Astrocyte of the cerebellum (primary cell): ENCODE measurements at regions not wholly inside any gene's neighbourhood (a gene's known extent, or its start where the extent isn't known, plus 50 kb on each side); places are given as distances from the start of the nearest gene placed in this dataset.
A peak's percentile ranks its signal among the peaks of the same experiment; 100 is the strongest.
"Not testable (repeated sequence)": the region's sequence is repeated elsewhere in the genome, so short reads cannot be mapped to it uniquely, and the experiment has no call there.

ENCODE experiments used
- DNase-seq: peaks from one replicate; pipeline ENCODE4 v3.0.0-alpha.2; 2011; ENCODE audit warnings: low read depth
- H3K4me3 ChIP-seq: 2 replicates; pipeline ENCODE4 v1.5.1; 2011; ENCODE audit warnings: mild to moderate bottlenecking, low read depth, low read length, moderate library complexity
- in situ Hi-C: cut with HindIII; loops from 2 replicates; pipeline ENCODE4 v1.10.0; 2017; ENCODE audit warnings: low sequenced_read_pairs
- TF ChIP-seq, protein P1 (sequence below): IDR thresholded peaks from 2 replicates; pipeline ENCODE4 v1.5.1; 2012; ENCODE audit warnings: low read length, low read depth, moderate library complexity, mild to moderate bottlenecking; ENCODE audit errors: missing control alignments

GRCh38 chr15:96160269-96160668 lies 170.2 kb upstream of the NR2F2 start:
- H3K4me3 ChIP-seq: no peak overlapping the region
- TF ChIP-seq, protein P1, sequence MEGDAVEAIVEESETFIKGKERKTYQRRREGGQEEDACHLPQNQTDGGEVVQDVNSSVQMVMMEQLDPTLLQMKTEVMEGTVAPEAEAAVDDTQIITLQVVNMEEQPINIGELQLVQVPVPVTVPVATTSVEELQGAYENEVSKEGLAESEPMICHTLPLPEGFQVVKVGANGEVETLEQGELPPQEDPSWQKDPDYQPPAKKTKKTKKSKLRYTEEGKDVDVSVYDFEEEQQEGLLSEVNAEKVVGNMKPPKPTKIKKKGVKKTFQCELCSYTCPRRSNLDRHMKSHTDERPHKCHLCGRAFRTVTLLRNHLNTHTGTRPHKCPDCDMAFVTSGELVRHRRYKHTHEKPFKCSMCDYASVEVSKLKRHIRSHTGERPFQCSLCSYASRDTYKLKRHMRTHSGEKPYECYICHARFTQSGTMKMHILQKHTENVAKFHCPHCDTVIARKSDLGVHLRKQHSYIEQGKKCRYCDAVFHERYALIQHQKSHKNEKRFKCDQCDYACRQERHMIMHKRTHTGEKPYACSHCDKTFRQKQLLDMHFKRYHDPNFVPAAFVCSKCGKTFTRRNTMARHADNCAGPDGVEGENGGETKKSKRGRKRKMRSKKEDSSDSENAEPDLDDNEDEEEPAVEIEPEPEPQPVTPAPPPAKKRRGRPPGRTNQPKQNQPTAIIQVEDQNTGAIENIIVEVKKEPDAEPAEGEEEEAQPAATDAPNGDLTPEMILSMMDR: no peak
- in situ Hi-C loops: no loop called here
- DNase-seq: peak; percentile 39

GRCh38 chr15:96160800-96161199 lies 169.7 kb upstream of the NR2F2 start:
- H3K4me3 ChIP-seq: no peak overlapping the region
- in situ Hi-C loops: no loop called here
- DNase-seq: no peak
- TF ChIP-seq, protein P1: no peak

GRCh38 chr15:96162322-96162721 lies 168.2 kb upstream of the NR2F2 start:
- no peak overlapping the region for H3K4me3 ChIP-seq
- in situ Hi-C loops: no loop called here
- TF ChIP-seq, protein P1: no peak
- no peak for DNase-seq

- in situ Hi-C loops: no loop called here
- DNase-seq: no peak
- H3K4me3 ChIP-seq: no peak overlapping the region
- TF ChIP-seq, protein P1: no peak
Measured at GRCh38 chr15:96165081-96165480, 165.4 kb upstream of the NR2F2 start.

DNA sequence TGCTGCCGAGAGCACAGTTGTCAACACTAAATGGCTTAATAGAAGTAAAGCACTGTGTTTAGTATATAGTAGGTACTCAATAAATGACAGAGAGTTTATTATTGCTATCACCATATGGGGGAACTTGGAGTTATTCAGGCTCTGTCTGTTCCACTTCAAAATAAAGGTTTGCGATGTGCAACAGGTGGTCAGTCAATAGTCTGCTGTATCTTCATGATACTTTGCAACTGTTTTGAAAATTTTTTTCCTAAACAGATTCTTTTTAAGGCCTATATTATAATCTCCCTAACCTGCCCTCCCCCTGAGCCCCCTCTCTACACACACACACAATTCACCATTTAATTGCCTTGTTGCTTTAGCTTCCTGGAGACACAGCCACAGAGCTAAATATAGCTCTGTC lies 164.7 kb upstream of the NR2F2 start:
- no peak for DNase-seq
- in situ Hi-C loops: no loop called here
- H3K4me3 ChIP-seq: no peak overlapping the region
- TF ChIP-seq, protein P1: no peak

DNA sequence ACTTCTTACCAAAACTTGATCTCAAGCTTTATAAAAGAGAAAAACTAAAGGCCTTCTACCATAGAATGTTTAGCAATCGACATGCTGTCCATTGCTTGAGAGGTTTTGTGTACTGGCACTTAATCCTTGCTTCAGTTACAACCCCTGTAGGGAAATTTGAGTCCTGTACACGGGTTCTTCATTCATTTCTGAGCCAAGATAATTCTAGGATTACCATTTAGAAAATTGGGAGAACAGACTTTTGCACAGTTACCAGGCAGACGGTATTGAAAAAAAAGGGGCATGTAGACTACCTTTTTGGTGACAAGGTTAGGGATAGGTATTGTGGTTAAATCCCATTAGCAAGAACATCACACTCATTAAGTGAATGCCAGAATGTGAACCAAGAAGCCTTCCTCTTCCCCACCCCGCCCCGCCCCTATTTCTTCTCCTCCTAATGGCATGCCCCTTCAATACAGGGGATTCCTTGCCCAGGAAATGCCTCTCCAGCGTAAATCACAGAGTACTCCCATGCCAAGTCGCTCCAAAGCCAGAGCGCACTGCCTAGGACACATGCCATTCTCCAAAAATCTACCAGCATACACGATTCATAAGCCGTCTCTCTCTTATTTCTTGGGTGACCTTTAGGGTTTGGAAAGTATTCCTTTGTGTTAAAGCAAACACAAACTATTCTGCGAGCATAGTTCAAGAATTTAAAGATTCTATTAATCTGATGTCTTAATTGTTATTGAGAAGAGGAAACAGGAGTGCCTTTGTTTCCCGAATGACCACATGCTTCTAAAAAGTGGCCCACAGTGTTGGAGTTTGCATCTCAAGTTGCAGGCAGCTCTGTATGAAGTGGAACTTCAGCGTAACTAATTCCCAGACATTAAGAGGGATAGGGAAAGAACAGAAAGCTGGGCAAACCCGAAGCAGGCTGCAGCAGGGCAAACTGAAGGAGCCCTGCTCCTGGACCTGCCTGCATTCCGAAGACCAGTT lies 164.0 kb upstream of the NR2F2 start:
- DNase-seq: no peak
- in situ Hi-C loops: no loop called here
- TF ChIP-seq, protein P1: no peak
- no peak overlapping the region for H3K4me3 ChIP-seq

GRCh38 chr15:96170616-96170978 lies 159.9 kb upstream of the NR2F2 start:
- H3K4me3 ChIP-seq, in situ Hi-C loops, DNase-seq: not testable (repeated sequence)
